DND-41 (cell line): ENCODE measurements at regions not wholly inside any gene's neighbourhood (a gene's known extent, or its start where the extent isn't known, plus 50 kb on each side); places are given as distances from the start of the nearest gene placed in this dataset.

Experiments
- ATAC-seq: fragments of 200-7000 bp; cut with Tn5 transposase; 3 replicates; pipeline ENCODE4 v1.9.1; 2021; ENCODE audit warnings: low read depth; ENCODE audit not compliant: insufficient read depth
- DNase-seq: peaks from one replicate; pipeline ENCODE4 v3.0.0-alpha.2; 2020
- H2AFZ ChIP-seq: 2 replicates; pipeline ENCODE4 v1.6.0; 2012; ENCODE audit warnings: low read depth, low read length
- H3K27ac ChIP-seq: 2 replicates; pipeline ENCODE4 v1.5.1; 2012; ENCODE audit warnings: low read length, inconsistent platforms
- H3K27me3 ChIP-seq: fragments of 200-600 bp; sonication (generic); 2 replicates; pipeline ENCODE4 v1.6.0; 2012; ENCODE audit warnings: low read length, mild to moderate bottlenecking, inconsistent platforms; ENCODE audit not compliant: insufficient read depth, poor library complexity
- H3K36me3 ChIP-seq: 2 replicates; pipeline ENCODE4 v1.5.1; 2012; ENCODE audit warnings: low read length, inconsistent platforms; ENCODE audit not compliant: insufficient read depth
- H3K4me1 ChIP-seq: 2 replicates; pipeline ENCODE4 v1.5.1; 2012; ENCODE audit warnings: mild to moderate bottlenecking, low read length; ENCODE audit not compliant: insufficient read depth
- H3K4me2 ChIP-seq: 2 replicates; pipeline ENCODE4 v1.6.0; 2012; ENCODE audit warnings: mild to moderate bottlenecking, moderate library complexity, low read length, inconsistent platforms; ENCODE audit not compliant: insufficient read depth
- H3K4me3 ChIP-seq, 2 experiments: fragments of 200-600 bp in 1 of 2; shearing (Covaris generic) in 1 of 2; 2 replicates each; pipeline ENCODE4 v1.5.1; 2012 to 2016; ENCODE audit warnings: inconsistent platforms in 2 of 2, low read length in 2 of 2, mild to moderate bottlenecking in 2 of 2, low read depth in 1 of 2, moderate library complexity in 1 of 2
- H3K79me2 ChIP-seq: 2 replicates; pipeline ENCODE4 v1.6.0; 2012; ENCODE audit warnings: low read length, inconsistent platforms; ENCODE audit not compliant: insufficient read depth
- H3K9ac ChIP-seq: 2 replicates; pipeline ENCODE4 v1.6.0; 2012; ENCODE audit warnings: low read depth, mild to moderate bottlenecking, inconsistent platforms, low read length, moderate library complexity
- H3K9me3 ChIP-seq: 2 replicates; pipeline ENCODE4 v1.5.1; 2012; ENCODE audit warnings: low read length, moderate library complexity, mild to moderate bottlenecking, inconsistent platforms; ENCODE audit not compliant: insufficient read depth, severe bottlenecking
- H4K20me1 ChIP-seq: 2 replicates; pipeline ENCODE4 v1.6.0; 2012; ENCODE audit warnings: low read length; ENCODE audit not compliant: insufficient read depth
- CTCF ChIP-seq: IDR thresholded peaks from 2 replicates; pipeline ENCODE4 v1.5.1; 2012; ENCODE audit warnings: borderline replicate concordance, low read length, moderate library complexity, mild to moderate bottlenecking; ENCODE audit not compliant: poor library complexity, severe bottlenecking; ENCODE audit errors: extremely low read depth
- EZH2 ChIP-seq: IDR thresholded peaks from 3 replicates; pipeline ENCODE4 v1.6.1; 2012; ENCODE audit warnings: borderline replicate concordance, low read depth, mild to moderate bottlenecking, moderate library complexity, low read length, inconsistent platforms; ENCODE audit not compliant: severe bottlenecking

- TF ChIP-seq CTCF (no peak), EZH2 (no peak)
- no peaks in the 10 kb centered on the region for H3K79me2 ChIP-seq
- H3K4me2 ChIP-seq = no peak overlapping the region
- no peak for ATAC-seq
- H3K9ac ChIP-seq = no peak overlapping the region
- H3K4me3 ChIP-seq = no peak overlapping the region
- H2AFZ ChIP-seq = no peak overlapping the region
- no peaks in the 10 kb centered on the region for H4K20me1 ChIP-seq
- H3K9me3 ChIP-seq = no peaks in the 10 kb centered on the region
- no peaks in the 10 kb centered on the region for H3K36me3 ChIP-seq
- no peak for DNase-seq
- no peaks in the 10 kb centered on the region for H3K4me1 ChIP-seq
- no peak overlapping the region for H3K27ac ChIP-seq
- no peaks in the 10 kb centered on the region for H3K27me3 ChIP-seq
These were observed 254.6 kb upstream of the PIK3R1 start for GRCh38 chr5:67960939-67961338.

- DNase-seq (no peak), ATAC-seq (no peak)
- Histone ChIP-seq H3K4me3 (no peak overlapping the region), H3K79me2 (no peaks in the 10 kb centered on the region), H3K4me2 (no peak overlapping the region), H2AFZ (no peak overlapping the region), H4K20me1 (no peaks in the 10 kb centered on the region), H3K9ac (no peak overlapping the region), H3K36me3 (no peaks in the 10 kb centered on the region), H3K9me3 (no peaks in the 10 kb centered on the region), H3K27me3 (no peaks in the 10 kb centered on the region), H3K4me1 (no peaks in the 10 kb centered on the region), H3K27ac (no peak overlapping the region)
- TF ChIP-seq EZH2 = no peak
- no peak for TF ChIP-seq CTCF
These were observed 258.2 kb upstream of the PIK3R1 start for GRCh38 chr5:67957374-67957773.

- no peaks in the 10 kb centered on the region for H4K20me1 ChIP-seq
- no peak overlapping the region for H3K4me2 ChIP-seq
- TF ChIP-seq EZH2 = no peak
- no peak for TF ChIP-seq CTCF
- H3K9me3 ChIP-seq = no peaks in the 10 kb centered on the region
- H3K79me2 ChIP-seq = no peaks in the 10 kb centered on the region
- H3K27me3 ChIP-seq = no peaks in the 10 kb centered on the region
- DNase-seq = no peak
- no peaks in the 10 kb centered on the region for H3K36me3 ChIP-seq
- no peak overlapping the region for H2AFZ ChIP-seq
- ATAC-seq = no peak
- no peak overlapping the region for H3K4me3 ChIP-seq
- H3K27ac ChIP-seq = no peak overlapping the region
- H3K4me1 ChIP-seq = no peaks in the 10 kb centered on the region
- no peak overlapping the region for H3K9ac ChIP-seq
These were observed 261.2 kb upstream of the PIK3R1 start for GRCh38 chr5:67954351-67954750.

- no peak for ATAC-seq
- Histone ChIP-seq H3K4me1 (no peaks in the 10 kb centered on the region), H3K9me3 (no peaks in the 10 kb centered on the region), H2AFZ (no peak overlapping the region), H3K36me3 (no peaks in the 10 kb centered on the region), H3K4me2 (no peak overlapping the region), H3K9ac (no peak overlapping the region), H4K20me1 (no peaks in the 10 kb centered on the region), H3K27me3 (no peaks in the 10 kb centered on the region), H3K4me3 (no peak overlapping the region), H3K79me2 (no peaks in the 10 kb centered on the region), H3K27ac (no peak overlapping the region)
- TF ChIP-seq EZH2 (no peak), CTCF (no peak)
- DNase-seq = no peak
These were observed 273.1 kb upstream of the PIK3R1 start for GRCh38 chr5:67942421-67942820.
